HG03025 (cell line): ENCODE measurements at regions not wholly inside any gene's neighbourhood (a gene's known extent, or its start where the extent isn't known, plus 50 kb on each side); places are given as distances from the start of the nearest gene placed in this dataset.
"Not testable (repeated sequence)": the region's sequence is repeated elsewhere in the genome, so short reads cannot be mapped to it uniquely, and the experiment has no call there.

ENCODE experiments used
- ATAC-seq: cut with Tn5 transposase; IDR thresholded peaks from one replicate; pipeline ENCODE4 v1.9.1; 2021; ENCODE audit warnings: mild to moderate bottlenecking, moderate library complexity; ENCODE audit not compliant: unreplicated experiment, low FRiP score

GRCh38 chr4:189822326-189822725 is 118.3 kb upstream of the FRG1 start:
- no peak for ATAC-seq

- ATAC-seq, result no peak
Measured at GRCh38 chr4:189823591-189823990, 117.1 kb upstream of the FRG1 start.

- ATAC-seq, result no peak
Measured at GRCh38 chr4:189825466-189825865, 115.2 kb upstream of the FRG1 start.

- no peak for ATAC-seq
Measured at GRCh38 chr4:189826657-189827056, 114.0 kb upstream of the FRG1 start.

GRCh38 chr4:189828081-189828697 is 112.5 kb upstream of the FRG1 start:
- no peak for ATAC-seq

- ATAC-seq, result no peak
Measured at GRCh38 chr4:189832528-189832927, 108.1 kb upstream of the FRG1 start.

GRCh38 chr4:189834616-189835015 is 106.1 kb upstream of the FRG1 start:
- no peak for ATAC-seq

- no peak for ATAC-seq
Measured at GRCh38 chr4:189835505-189835904, 105.2 kb upstream of the FRG1 start.

GRCh38 chr4:189837471-189837870 is 103.2 kb upstream of the FRG1 start:
- no peak for ATAC-seq

- no peak for ATAC-seq
Measured at GRCh38 chr4:189838821-189839497, 101.7 kb upstream of the FRG1 start.

GRCh38 chr4:189840356-189840755 is 100.3 kb upstream of the FRG1 start:
- ATAC-seq, result no peak

- ATAC-seq, result no peak
Measured at GRCh38 chr4:189843413-189844009, 97.2 kb upstream of the FRG1 start.

GRCh38 chr4:189845145-189845846 is 95.4 kb upstream of the FRG1 start:
- ATAC-seq, result no peak

- not testable (repeated sequence) for ATAC-seq
Measured at GRCh38 chr4:189846094-189846493, 94.6 kb upstream of the FRG1 start.

GRCh38 chr4:189846608-189847007 is 94.1 kb upstream of the FRG1 start:
- ATAC-seq, result not testable (repeated sequence)

GRCh38 chr4:189848672-189849071 is 92.0 kb upstream of the FRG1 start:
- not testable (repeated sequence) for ATAC-seq

GRCh38 chr4:189850239-189850856 is 90.3 kb upstream of the FRG1 start:
- ATAC-seq, result no peak

- ATAC-seq, result no peak
Measured at GRCh38 chr4:189858435-189858834, 82.2 kb upstream of the FRG1 start.

- ATAC-seq, result no peak
Measured at GRCh38 chr4:189861101-189861500, 79.6 kb upstream of the FRG1 start.

GRCh38 chr4:189869236-189869635 is 71.4 kb upstream of the FRG1 start:
- ATAC-seq, result no peak
